BLaER1 treated with 17β-estradiol and CSF1 and Interleukin-3, amounts not matched to agents 10 nM and 100 nM (cell line): ENCODE measurements at regions not wholly inside any gene's neighbourhood (a gene's known extent, or its start where the extent isn't known, plus 50 kb on each side); places are given as distances from the start of the nearest gene placed in this dataset.

ENCODE experiments used
- H3K27ac ChIP-seq, 11 experiments: shearing (Covaris generic); formaldehyde crosslinking; 2 replicates each; pipeline ENCODE4 v1.8.1; 2022
- H3K27me3 ChIP-seq, 11 experiments: shearing (Covaris generic); formaldehyde crosslinking; 2 replicates each; pipeline ENCODE4 v1.8.1; 2022
- H3K36me3 ChIP-seq, 11 experiments: shearing (Covaris generic); formaldehyde crosslinking; 2 replicates each; pipeline ENCODE4 v1.8.1; 2022
- H3K4me1 ChIP-seq, 10 experiments: shearing (Covaris generic); formaldehyde crosslinking; 2 replicates each; pipeline ENCODE4 v1.8.1; 2022
- H3K4me2 ChIP-seq, 11 experiments: shearing (Covaris generic); formaldehyde crosslinking; 2 replicates each; pipeline ENCODE4 v1.8.1; 2022
- H3K4me3 ChIP-seq, 10 experiments: shearing (Covaris generic); formaldehyde crosslinking; 2 replicates each; pipeline ENCODE4 v1.8.1; 2022
- H3K9ac ChIP-seq, 11 experiments: shearing (Covaris generic); formaldehyde crosslinking; 2 replicates each; pipeline ENCODE4 v1.8.1; 2022
- H3K9me3 ChIP-seq, 11 experiments: shearing (Covaris generic); formaldehyde crosslinking; replicated peaks in 1 of 11; 2 replicates each; pipeline ENCODE4 v1.8.1; 2022
- H4K20me1 ChIP-seq, 11 experiments: shearing (Covaris generic); formaldehyde crosslinking; 2 replicates each; pipeline ENCODE4 v1.8.1; 2022
- Cebpa-rat ChIP-seq, 11 experiments: shearing (Covaris generic); IDR thresholded peaks; 2 replicates each; pipeline ENCODE4 v1.8.1; 2022

- TF ChIP-seq Cebpa-rat (IDR thresholded peaks at IDR 0.05) = no peak
- Histone ChIP-seq H4K20me1 (no peaks in the 10 kb centered on the region), H3K4me2 (no peak overlapping the region), H3K4me1 (peaks cover 0 to 12% (median 9%) of the 10 kb centered on the region in 10 experiments; a peak in 13 of 20 replicates), H3K4me3 (no peak overlapping the region), H3K9ac (no peak overlapping the region), H3K27me3 (no peaks in the 10 kb centered on the region), H3K27ac (no peak overlapping the region), H3K36me3 (no peaks in the 10 kb centered on the region), H3K9me3 (peaks cover 0 to 24% (median 10%) of the 10 kb centered on the region in 11 experiments; a peak in 17 of 22 replicates)
These were observed 68.2 kb downstream of the MAP10 start for GRCh38 chr1:232873412-232873811.

DNA sequence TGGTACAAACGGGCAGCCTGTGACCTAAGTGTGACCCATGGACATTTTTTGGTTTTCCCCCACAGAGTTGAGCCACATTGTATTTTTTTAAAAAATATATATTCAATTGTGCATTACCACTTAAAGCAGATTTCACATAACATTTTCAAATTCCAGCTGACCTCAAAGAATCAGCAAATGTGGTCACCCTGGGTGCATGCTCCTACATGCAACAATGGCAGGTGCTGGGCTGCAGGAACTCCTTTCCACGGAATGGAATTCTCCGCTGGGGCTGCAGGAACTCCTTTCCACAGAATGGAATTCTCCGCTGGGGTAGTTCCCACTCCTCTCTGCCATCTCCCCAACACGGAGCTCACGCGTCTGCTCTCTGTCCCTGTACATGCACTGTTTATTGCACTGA, 68.7 kb downstream of the MAP10 start:
- H3K4me2 ChIP-seq = no peak overlapping the region
- peaks cover 0 to 24% (median 10%) of the 10 kb centered on the region in 11 experiments; a peak in 17 of 22 replicates for H3K9me3 ChIP-seq
- no peaks in the 10 kb centered on the region for H4K20me1 ChIP-seq
- H3K4me3 ChIP-seq = no peak overlapping the region
- H3K36me3 ChIP-seq = no peaks in the 10 kb centered on the region
- no peak overlapping the region for H3K9ac ChIP-seq
- peaks cover 0 to 10% (median 8%) of the 10 kb centered on the region in 10 experiments; a peak in 13 of 20 replicates for H3K4me1 ChIP-seq
- no peak for TF ChIP-seq Cebpa-rat (IDR thresholded peaks at IDR 0.05)
- no peaks in the 10 kb centered on the region for H3K27me3 ChIP-seq
- H3K27ac ChIP-seq = no peak overlapping the region

DNA sequence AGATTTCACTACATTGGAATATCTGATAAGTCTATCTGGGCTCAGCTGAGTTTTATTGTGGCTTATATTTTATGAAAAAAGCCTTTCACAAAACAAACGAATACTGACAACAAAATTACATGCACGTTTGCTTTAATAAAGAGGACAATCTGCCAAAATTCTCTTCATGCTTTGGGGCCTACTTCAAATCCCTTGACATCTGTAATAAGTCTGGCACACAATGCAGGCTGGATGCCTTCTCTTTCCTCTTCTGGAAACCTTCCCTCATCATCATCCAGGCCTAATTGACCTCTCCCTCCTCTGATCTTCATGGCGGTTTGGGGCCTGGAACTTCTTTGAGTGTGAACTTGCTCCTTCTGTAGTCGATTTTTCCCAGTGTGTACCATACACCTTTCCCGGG, 70.3 kb downstream of the MAP10 start:
- H3K4me3 ChIP-seq = no peak overlapping the region
- no peak overlapping the region for H3K27ac ChIP-seq
- no peaks in the 10 kb centered on the region for H4K20me1 ChIP-seq
- no peaks in the 10 kb centered on the region for H3K27me3 ChIP-seq
- H3K9ac ChIP-seq = no peak overlapping the region
- peaks cover 0 to 24% (median 11%) of the 10 kb centered on the region in 11 experiments; a peak in 17 of 22 replicates for H3K9me3 ChIP-seq
- no peak overlapping the region for H3K4me2 ChIP-seq
- peaks cover 0 to 10% (median 7%) of the 10 kb centered on the region in 10 experiments; a peak in 12 of 20 replicates for H3K4me1 ChIP-seq
- no peak for TF ChIP-seq Cebpa-rat (IDR thresholded peaks at IDR 0.05)
- no peaks in the 10 kb centered on the region for H3K36me3 ChIP-seq

DNA sequence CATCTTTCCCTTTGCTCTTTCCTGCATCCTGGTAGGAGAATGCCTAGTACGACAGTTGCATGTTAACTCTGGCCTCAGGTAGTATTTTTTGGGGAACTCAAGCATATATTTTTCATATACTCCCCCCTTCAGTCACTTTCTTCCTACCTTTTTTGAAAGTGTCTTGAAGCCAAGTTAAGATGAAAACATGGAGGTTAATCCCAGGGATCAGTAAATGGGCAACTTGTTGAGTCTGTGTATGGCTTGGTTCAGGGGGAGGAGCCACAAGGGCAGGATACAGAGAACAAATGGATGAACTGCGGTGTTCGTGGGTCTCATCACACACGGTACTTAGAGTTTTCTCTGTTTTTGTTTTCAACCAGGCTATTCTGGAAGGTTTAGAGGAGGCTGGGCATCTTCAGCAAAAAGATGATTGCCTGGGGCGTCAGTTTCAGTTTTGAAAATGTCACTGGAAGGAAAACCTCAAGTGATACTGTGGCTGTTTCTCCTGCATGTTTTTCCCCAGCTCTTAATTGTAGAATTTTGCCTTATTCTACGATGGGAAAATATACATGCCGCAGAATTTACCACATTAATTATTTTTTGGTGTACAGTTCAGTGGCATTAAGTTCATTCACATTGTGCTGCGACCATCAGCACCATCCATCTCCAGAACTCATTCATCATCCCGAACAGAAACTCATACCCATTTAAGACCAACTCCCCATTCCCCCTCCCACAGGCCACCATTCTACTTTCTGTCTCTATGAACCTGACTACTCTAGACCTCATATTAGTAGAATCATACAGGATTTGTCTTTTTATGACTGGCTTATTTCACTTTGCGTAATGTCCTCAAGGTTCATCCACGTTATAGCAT, 71.5 kb downstream of the MAP10 start:
- H3K9ac ChIP-seq = no peak overlapping the region
- H3K36me3 ChIP-seq = no peaks in the 10 kb centered on the region
- H3K4me2 ChIP-seq = peak overlapping the region in 3 of 11 experiments; percentile 5 to 31 (median 7); a peak in 2 of 22 replicates
- H3K27ac ChIP-seq = no peak overlapping the region
- H3K4me3 ChIP-seq = no peak overlapping the region
- H3K27me3 ChIP-seq = no peaks in the 10 kb centered on the region
- no peaks in the 10 kb centered on the region for H4K20me1 ChIP-seq
- peaks cover 0 to 24% (median 11%) of the 10 kb centered on the region in 11 experiments; a peak in 17 of 22 replicates for H3K9me3 ChIP-seq
- peaks cover 0 to 10% (median 7%) of the 10 kb centered on the region in 10 experiments; a peak in 12 of 20 replicates for H3K4me1 ChIP-seq
- TF ChIP-seq Cebpa-rat (IDR thresholded peaks at IDR 0.05) = no peak

DNA sequence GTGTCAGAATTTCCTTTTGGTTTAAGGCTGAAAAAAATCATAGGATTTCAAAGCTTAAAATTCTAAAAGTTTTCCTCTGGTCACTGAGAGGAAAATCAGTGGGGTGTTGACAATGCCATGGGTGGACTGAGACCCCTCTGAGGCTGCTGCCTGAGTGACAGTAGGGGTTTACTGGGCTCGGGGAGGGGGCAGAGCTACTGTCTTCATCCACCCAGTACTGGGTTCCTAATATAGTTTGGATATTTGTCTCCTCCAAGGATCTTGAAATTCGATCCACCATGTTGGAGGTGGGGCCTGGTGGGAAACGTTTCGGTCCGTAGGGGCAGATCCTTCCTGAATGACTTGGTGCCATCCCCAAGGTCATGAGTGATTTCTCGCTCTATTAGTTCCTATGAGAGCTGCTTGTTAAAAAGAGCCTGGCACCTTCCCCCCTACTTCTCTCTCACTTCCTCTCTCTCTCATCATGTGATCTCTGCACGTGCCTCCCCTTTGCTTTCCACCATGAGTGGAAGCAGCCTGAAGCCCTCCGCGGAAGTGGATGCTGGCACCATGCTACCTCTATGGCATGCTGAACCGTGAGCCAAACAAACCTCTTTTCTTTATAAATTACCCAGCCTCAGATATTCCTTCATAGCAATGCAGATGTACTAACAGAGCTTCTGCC, 72.3 kb downstream of the MAP10 start:
- H3K36me3 ChIP-seq = no peaks in the 10 kb centered on the region
- no peak for TF ChIP-seq Cebpa-rat (IDR thresholded peaks at IDR 0.05)
- H3K27me3 ChIP-seq = no peaks in the 10 kb centered on the region
- no peak overlapping the region for H3K4me3 ChIP-seq
- peak overlapping the region in 7 of 11 experiments; percentile 5 to 31 (median 10); a peak in 8 of 22 replicates for H3K4me2 ChIP-seq
- H3K9me3 ChIP-seq = peaks cover 0 to 24% (median 11%) of the 10 kb centered on the region in 11 experiments; a peak in 17 of 22 replicates
- peaks cover 0 to 10% (median 7%) of the 10 kb centered on the region in 10 experiments; a peak in 12 of 20 replicates for H3K4me1 ChIP-seq
- no peak overlapping the region for H3K27ac ChIP-seq
- H3K9ac ChIP-seq = no peak overlapping the region
- H4K20me1 ChIP-seq = no peaks in the 10 kb centered on the region

DNA sequence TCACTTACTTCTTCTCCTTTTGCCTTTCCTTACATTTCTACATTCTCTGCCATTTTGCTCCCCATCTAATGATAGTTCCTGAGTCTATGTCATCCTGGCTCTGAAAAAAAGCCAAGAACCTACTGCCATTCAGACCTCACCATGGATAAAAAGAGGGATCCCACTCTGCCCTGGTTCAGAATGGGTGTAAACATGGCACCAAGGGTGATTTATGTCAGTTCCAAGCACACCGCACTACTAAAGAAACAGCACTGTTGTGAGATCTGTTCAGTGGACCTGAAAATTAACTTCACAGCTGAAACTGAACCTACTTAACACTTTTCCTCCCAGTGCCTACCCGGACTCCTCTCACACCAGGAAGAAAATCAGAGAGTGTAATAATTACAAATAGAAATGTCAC, 72.3 kb upstream of the NTPCR start:
- H3K9me3 ChIP-seq = peaks cover 0 to 24% (median 11%) of the 10 kb centered on the region in 11 experiments; a peak in 17 of 22 replicates
- H3K36me3 ChIP-seq = no peaks in the 10 kb centered on the region
- H3K4me3 ChIP-seq = no peak overlapping the region
- no peak for TF ChIP-seq Cebpa-rat (IDR thresholded peaks at IDR 0.05)
- H3K27ac ChIP-seq = no peak overlapping the region
- H3K27me3 ChIP-seq = no peaks in the 10 kb centered on the region
- peak overlapping the region in 4 of 11 experiments; percentile 5 to 31 (median 16); a peak in 4 of 22 replicates for H3K4me2 ChIP-seq
- no peak overlapping the region for H3K9ac ChIP-seq
- H4K20me1 ChIP-seq = no peaks in the 10 kb centered on the region
- H3K4me1 ChIP-seq = peaks cover 0 to 10% (median 7%) of the 10 kb centered on the region in 10 experiments; a peak in 12 of 20 replicates

- no peaks in the 10 kb centered on the region for H3K27me3 ChIP-seq
- H3K4me2 ChIP-seq = no peak overlapping the region
- no peaks in the 10 kb centered on the region for H4K20me1 ChIP-seq
- no peak for TF ChIP-seq Cebpa-rat (IDR thresholded peaks at IDR 0.05)
- H3K4me3 ChIP-seq = no peak overlapping the region
- peaks cover 0 to 10% (median 7%) of the 10 kb centered on the region in 10 experiments; a peak in 12 of 20 replicates for H3K4me1 ChIP-seq
- H3K27ac ChIP-seq = no peak overlapping the region
- H3K9me3 ChIP-seq = peaks cover 0 to 27% (median 11%) of the 10 kb centered on the region in 11 experiments; a peak in 17 of 22 replicates
- H3K9ac ChIP-seq = no peak overlapping the region
- no peaks in the 10 kb centered on the region for H3K36me3 ChIP-seq
These were observed 70.1 kb upstream of the NTPCR start for GRCh38 chr1:232880354-232880753.

DNA sequence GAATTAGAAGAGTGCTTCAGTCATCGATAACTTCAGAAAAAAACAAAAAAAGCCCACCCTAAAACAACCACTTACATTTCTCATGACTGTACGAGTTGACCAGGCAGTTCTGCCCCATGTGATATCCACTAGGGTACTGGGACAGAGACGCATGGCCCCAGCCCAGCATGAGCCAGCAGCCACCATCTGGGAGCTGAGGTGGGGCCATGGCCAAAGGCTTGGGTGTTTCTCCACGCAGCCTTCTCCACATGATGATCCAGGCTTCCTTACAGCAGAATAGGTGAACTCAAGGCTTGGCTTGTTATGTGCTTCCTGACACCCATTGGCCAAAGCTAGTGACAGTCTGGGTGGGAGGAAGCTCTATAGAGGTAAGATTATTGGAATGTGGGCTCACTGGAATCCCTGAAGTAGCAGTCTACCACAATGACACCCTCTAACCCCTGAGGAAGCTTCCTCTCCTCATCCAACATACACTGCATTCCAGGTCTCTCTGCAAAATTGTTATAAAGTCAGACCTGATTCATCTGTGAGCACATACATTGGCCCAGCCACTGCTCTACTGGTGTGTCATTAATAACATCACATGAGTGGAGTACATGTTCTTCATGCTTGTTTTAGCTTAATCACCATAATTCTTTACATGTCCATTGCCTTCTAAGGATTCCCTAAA, 66.3 kb upstream of the NTPCR start:
- Histone ChIP-seq H3K4me1 (no peaks in the 10 kb centered on the region), H3K4me2 (no peak overlapping the region)

More for the DNA sequence above, 66.3 kb upstream of the NTPCR start:
- Histone ChIP-seq H3K27ac (no peak overlapping the region), H3K36me3 (no peaks in the 10 kb centered on the region), H3K4me3 (no peak overlapping the region), H3K9me3 (peaks cover 0 to 4% (median 0%) of the 10 kb centered on the region in 11 experiments; a peak in 2 of 22 replicates), H3K9ac (no peak overlapping the region), H3K27me3 (no peaks in the 10 kb centered on the region), H4K20me1 (no peaks in the 10 kb centered on the region)
- TF ChIP-seq Cebpa-rat (IDR thresholded peaks at IDR 0.05) = no peak
